H9 (cell line): ENCODE measurements at regions not wholly inside any gene's neighbourhood (a gene's known extent, or its start where the extent isn't known, plus 50 kb on each side); places are given as distances from the start of the nearest gene placed in this dataset.

Experiments used
- DNase-seq: peaks from one replicate; pipeline ENCODE4 v3.0.0-alpha.2; 2017
- H2AFZ ChIP-seq: one replicate; pipeline ENCODE4 v1.6.1; 2013; ENCODE audit warnings: mild to moderate bottlenecking, low read length, control low read depth, moderate library complexity
- H2AK5ac ChIP-seq: 2 replicates; pipeline ENCODE4 v1.6.1; 2013; ENCODE audit warnings: low read length, control low read depth, mixed read lengths; ENCODE audit not compliant: insufficient read length
- H2BK120ac ChIP-seq: one replicate; pipeline ENCODE4 v1.6.1; 2013; ENCODE audit warnings: low read depth, mild to moderate bottlenecking, low read length, control low read depth, inconsistent platforms; ENCODE audit not compliant: poor library complexity, severe bottlenecking
- H2BK12ac ChIP-seq: 2 replicates; pipeline ENCODE4 v1.6.1; 2013; ENCODE audit warnings: low read length, control low read depth, mixed read lengths, low read depth; ENCODE audit not compliant: insufficient read length
- H2BK15ac ChIP-seq: 2 replicates; pipeline ENCODE4 v1.6.1; 2013; ENCODE audit warnings: low read depth, low read length, control low read depth
- H2BK20ac ChIP-seq: one replicate; pipeline ENCODE4 v1.6.1; 2013; ENCODE audit warnings: low read depth, mild to moderate bottlenecking, low read length, control low read depth, inconsistent platforms; ENCODE audit not compliant: poor library complexity, severe bottlenecking
- H2BK5ac ChIP-seq: 2 replicates; pipeline ENCODE4 v1.6.1; 2013; ENCODE audit warnings: low read length, control low read depth, mixed read lengths; ENCODE audit not compliant: insufficient read length
- H3K14ac ChIP-seq: 2 replicates; pipeline ENCODE4 v1.6.1; 2013; ENCODE audit warnings: low read length, control low read depth; ENCODE audit not compliant: insufficient read depth
- H3K18ac ChIP-seq: 2 replicates; pipeline ENCODE4 v1.6.1; 2013; ENCODE audit warnings: low read depth, mild to moderate bottlenecking, mixed read lengths, low read length, control low read depth; ENCODE audit not compliant: insufficient read length
- H3K23ac ChIP-seq: 2 replicates; pipeline ENCODE4 v1.6.1; 2013; ENCODE audit warnings: low read length, control low read depth, mixed read lengths, low read depth; ENCODE audit not compliant: insufficient read length
- H3K23me2 ChIP-seq: 2 replicates; pipeline ENCODE4 v1.6.1; 2013; ENCODE audit warnings: low read depth, mild to moderate bottlenecking, mixed read lengths, low read length, control low read depth; ENCODE audit not compliant: insufficient read length, poor library complexity, severe bottlenecking
- H3K27ac ChIP-seq: 2 replicates; pipeline ENCODE4 v1.5.1; 2013; ENCODE audit warnings: low read length, control low read depth, mixed read lengths, low read depth; ENCODE audit not compliant: insufficient read length
- H3K27me3 ChIP-seq: 2 replicates; pipeline ENCODE4 v1.6.1; 2013; ENCODE audit warnings: low read length, control low read depth, inconsistent platforms; ENCODE audit not compliant: insufficient read depth
- H3K4ac ChIP-seq: 2 replicates; pipeline ENCODE4 v1.6.1; 2013; ENCODE audit warnings: low read depth, mild to moderate bottlenecking, control low read depth, inconsistent platforms, low read length, moderate library complexity
- H3K4me1 ChIP-seq: 2 replicates; pipeline ENCODE4 v1.6.1; 2013; ENCODE audit warnings: low read length, control low read depth, inconsistent platforms; ENCODE audit not compliant: insufficient read depth
- H3K4me2 ChIP-seq: 2 replicates; pipeline ENCODE4 v1.6.1; 2013; ENCODE audit warnings: low read length, control low read depth, mixed read lengths; ENCODE audit not compliant: insufficient read length, insufficient read depth
- H3K56ac ChIP-seq: 2 replicates; pipeline ENCODE4 v1.6.1; 2013; ENCODE audit warnings: low read depth, mild to moderate bottlenecking, mixed read lengths, low read length, control low read depth; ENCODE audit not compliant: insufficient read length
- H3K79me1 ChIP-seq: 2 replicates; pipeline ENCODE4 v1.6.1; 2013; ENCODE audit warnings: low read depth, mild to moderate bottlenecking, moderate library complexity, low read length, control low read depth, inconsistent platforms; ENCODE audit not compliant: insufficient read depth, poor library complexity, severe bottlenecking
- H3K79me2 ChIP-seq: 2 replicates; pipeline ENCODE4 v1.6.1; 2013; ENCODE audit warnings: low read length, control low read depth, inconsistent platforms; ENCODE audit not compliant: insufficient read depth
- H3K9ac ChIP-seq: 2 replicates; pipeline ENCODE4 v1.6.1; 2013; ENCODE audit warnings: low read length, control low read depth, mixed read lengths; ENCODE audit not compliant: insufficient read length; ENCODE audit errors: extremely low read depth
- H3K9me3 ChIP-seq: one replicate; pipeline ENCODE4 v1.6.1; 2013; ENCODE audit warnings: low read depth, low read length, inconsistent platforms; ENCODE audit not compliant: control insufficient read depth
- H3T11ph ChIP-seq: one replicate; pipeline ENCODE4 v1.6.1; 2013; ENCODE audit warnings: mild to moderate bottlenecking, low read length, control low read depth, inconsistent platforms
- H4K20me1 ChIP-seq: one replicate; pipeline ENCODE4 v1.6.1; 2013; ENCODE audit not compliant: control insufficient read depth, insufficient read length, insufficient read depth
- H4K5ac ChIP-seq: 2 replicates; pipeline ENCODE4 v1.6.1; 2013; ENCODE audit warnings: low read depth, mild to moderate bottlenecking, mixed read lengths, low read length, control low read depth; ENCODE audit not compliant: insufficient read length
- H4K8ac ChIP-seq: replicated peaks from 2 replicates; pipeline ENCODE4 v1.6.1; 2013; ENCODE audit warnings: low read length, control low read depth, mixed read lengths, low read depth; ENCODE audit not compliant: insufficient read length
- H4K91ac ChIP-seq: 2 replicates; pipeline ENCODE4 v1.6.1; 2013; ENCODE audit warnings: low read depth, mild to moderate bottlenecking, moderate library complexity, mixed read lengths, low read length, control low read depth; ENCODE audit not compliant: insufficient read length
- H3K27ac Mint-ChIP-seq, 3 experiments: 2 replicates in 2 of 3; 3 replicates in 1 of 3; pipeline ENCODE4 v1.8.0; 2020 to 2021; ENCODE audit warnings: mixed read lengths in 3 of 3, mild to moderate bottlenecking in 1 of 3, moderate library complexity in 1 of 3
- H3K27me3 Mint-ChIP-seq: 2 replicates; pipeline ENCODE4 v1.8.0; 2021; ENCODE audit warnings: low read depth, mild to moderate bottlenecking, moderate library complexity, mixed read lengths
- H3K36me3 Mint-ChIP-seq, 3 experiments: 2 replicates in 2 of 3; 3 replicates in 1 of 3; pipeline ENCODE4 v1.8.0; 2020 to 2021; ENCODE audit warnings: low read depth in 3 of 3, mixed read lengths in 3 of 3; ENCODE audit not compliant: insufficient read depth in 1 of 3
- H3K4me1 Mint-ChIP-seq, 2 experiments: 2 replicates each; pipeline ENCODE4 v1.8.0; 2020; ENCODE audit warnings: mixed read lengths in 2 of 2
- H3K4me3 Mint-ChIP-seq, 2 experiments: 2 replicates in 1 of 2; 3 replicates in 1 of 2; pipeline ENCODE4 v1.8.0; 2020 to 2021; ENCODE audit warnings: mild to moderate bottlenecking in 2 of 2, mixed read lengths in 2 of 2, moderate library complexity in 1 of 2
- H3K9me3 Mint-ChIP-seq, 2 experiments: 2 replicates in 1 of 2; 3 replicates in 1 of 2; pipeline ENCODE4 v1.8.0; 2020; ENCODE audit warnings: mild to moderate bottlenecking in 2 of 2, mixed read lengths in 2 of 2, moderate library complexity in 1 of 2
- WGBS: extraction: QIAGEN DNeasy Blood & Tissue Kit; methylation state at CpG from one replicate; pipeline ENCODE4 v1.1.7; 2013; ENCODE audit warnings: missing lambda C conversion rate, low lambda C conversion rate, mixed read lengths; ENCODE audit not compliant: insufficient read length; ENCODE audit errors: extremely low coverage; 5-methylcytosine and 5-hydroxymethylcytosine counted together
- TF ChIP-seq, protein P1 (sequence below): fragments of 200-600 bp; sonication (generic); conservative IDR thresholded peaks from 3 replicates; pipeline ENCODE4 v1.8.0; 2021; ENCODE audit warnings: antibody characterized with exemption, mild to moderate bottlenecking

DNA sequence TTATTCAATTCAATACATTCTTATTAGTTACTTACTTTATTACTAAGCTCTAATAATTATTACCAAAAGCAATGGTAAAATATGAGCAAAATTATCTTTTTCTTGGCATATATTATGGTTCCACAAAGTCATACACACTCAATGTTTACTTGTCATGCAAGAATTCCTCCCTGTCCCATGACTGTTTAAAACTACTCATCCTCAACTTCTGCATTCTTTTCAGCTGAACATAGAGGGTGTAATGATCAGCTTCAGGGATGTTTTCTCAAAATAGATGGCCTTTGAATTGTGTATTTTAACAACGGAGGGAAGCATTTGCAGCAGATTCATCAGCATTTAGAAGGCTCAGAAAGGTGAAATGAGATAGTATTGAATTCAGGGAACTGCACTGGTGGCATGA lies 499.0 kb downstream of the RWDD3 start:
- H4K5ac ChIP-seq = no peak overlapping the region
- no peaks in the 10 kb centered on the region for H3K4me1 ChIP-seq
- WGBS = no CpG with 5 or more reads among the region's 1 CpG
- no peak overlapping the region for H2BK12ac ChIP-seq
- Mint-ChIP-seq H3K27ac (no peak overlapping the region), H3K4me1 (no peaks in the 10 kb centered on the region), H3K36me3 (peaks cover 1 to 13% (median 2%) of the 10 kb centered on the region in 3 experiments; a peak in 5 of 7 replicates), H3K27me3 (no peaks in the 10 kb centered on the region), H3K9me3 (peaks cover 8 to 13% of the 10 kb centered on the region in 2 experiments; a peak in 4 of 5 replicates), H3K4me3 (no peak overlapping the region)
- H4K8ac ChIP-seq = no peak overlapping the region
- no peak overlapping the region for H3K9ac ChIP-seq
- H4K20me1 ChIP-seq = no peaks in the 10 kb centered on the region
- no peaks in the 10 kb centered on the region for H3K79me1 ChIP-seq
- no peak overlapping the region for H2AK5ac ChIP-seq
- no peak overlapping the region for H3K56ac ChIP-seq
- H4K91ac ChIP-seq = no peak overlapping the region
- H3K23me2 ChIP-seq = no peaks in the 10 kb centered on the region
- no peak overlapping the region for H2BK5ac ChIP-seq
- no peak overlapping the region for H3K4me2 ChIP-seq
- no peak overlapping the region for H3K4ac ChIP-seq
- no peaks in the 10 kb centered on the region for H3K9me3 ChIP-seq
- no peak for DNase-seq
- H3K18ac ChIP-seq = no peak overlapping the region
- H3T11ph ChIP-seq = no peak overlapping the region
- no peaks in the 10 kb centered on the region for H3K79me2 ChIP-seq
- H3K27me3 ChIP-seq = no peaks in the 10 kb centered on the region
- no peak overlapping the region for H2BK20ac ChIP-seq
- H2BK15ac ChIP-seq = no peak overlapping the region
- no peak overlapping the region for H2BK120ac ChIP-seq
- no peak overlapping the region for H3K27ac ChIP-seq
- H2AFZ ChIP-seq = no peak overlapping the region
- no peak overlapping the region for H3K14ac ChIP-seq
- TF ChIP-seq, protein P1, sequence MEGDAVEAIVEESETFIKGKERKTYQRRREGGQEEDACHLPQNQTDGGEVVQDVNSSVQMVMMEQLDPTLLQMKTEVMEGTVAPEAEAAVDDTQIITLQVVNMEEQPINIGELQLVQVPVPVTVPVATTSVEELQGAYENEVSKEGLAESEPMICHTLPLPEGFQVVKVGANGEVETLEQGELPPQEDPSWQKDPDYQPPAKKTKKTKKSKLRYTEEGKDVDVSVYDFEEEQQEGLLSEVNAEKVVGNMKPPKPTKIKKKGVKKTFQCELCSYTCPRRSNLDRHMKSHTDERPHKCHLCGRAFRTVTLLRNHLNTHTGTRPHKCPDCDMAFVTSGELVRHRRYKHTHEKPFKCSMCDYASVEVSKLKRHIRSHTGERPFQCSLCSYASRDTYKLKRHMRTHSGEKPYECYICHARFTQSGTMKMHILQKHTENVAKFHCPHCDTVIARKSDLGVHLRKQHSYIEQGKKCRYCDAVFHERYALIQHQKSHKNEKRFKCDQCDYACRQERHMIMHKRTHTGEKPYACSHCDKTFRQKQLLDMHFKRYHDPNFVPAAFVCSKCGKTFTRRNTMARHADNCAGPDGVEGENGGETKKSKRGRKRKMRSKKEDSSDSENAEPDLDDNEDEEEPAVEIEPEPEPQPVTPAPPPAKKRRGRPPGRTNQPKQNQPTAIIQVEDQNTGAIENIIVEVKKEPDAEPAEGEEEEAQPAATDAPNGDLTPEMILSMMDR = no peak
- H3K23ac ChIP-seq = no peak overlapping the region
